ENCODE measurements at regions not wholly inside any gene's neighbourhood (a gene's known extent, or its start where the extent isn't known, plus 50 kb on each side); places are given as distances from the start of the nearest gene placed in this dataset.

GRCh38 chr11:121358760-121359159, 66.2 kb downstream of the SC5D start:
- H2AFZ ChIP-seq (ENCODE audit: low read depth, low read length) = no peak overlapping the region
- intact Hi-C loops (cut with micrococcal nuclease) (no loop called here), in situ Hi-C loops (cut with MboI) (no loop called here)
- H3K4me3 ChIP-seq = no peak overlapping the region
- no peak overlapping the region for H3K9ac ChIP-seq (ENCODE audit: insufficient read depth in 1 of 2, low read depth in 2 of 2, low read length in 2 of 2)
- no peak overlapping the region for H3K4me2 ChIP-seq (ENCODE audit: insufficient read depth, low read length)
- no peak for DNase-seq (ENCODE audit: extremely low read depth in 1 of 4, low spot score in 3 of 4)
- H3K9me1 ChIP-seq (ENCODE audit: control insufficient read depth, insufficient read depth, low read length) = no peaks in the 10 kb centered on the region
- ChIA-PET POLR2A (interaction anchor here (0.8 kb wide), 1 partner anchor 15 kb away, joined by 7 read pairs; no protein-coding TSS in a partner anchor), CTCF (ENCODE audit: low intra/inter-chr PET ratio) (no interaction called here)
- H3K79me2 ChIP-seq (ENCODE audit: control insufficient read depth, insufficient read depth, low read length) = no peaks in the 10 kb centered on the region
- no peaks in the 10 kb centered on the region; a peak in 1 of 5 replicates for H3K27me3 ChIP-seq (ENCODE audit: control insufficient read depth in 2 of 2, insufficient read depth in 2 of 2, low read length in 2 of 2)
- H3K9me3 ChIP-seq (replicated peaks; ENCODE audit: control insufficient read depth, insufficient read depth, low read depth, low read length) = no peaks in the 10 kb centered on the region
- no peaks in the 10 kb centered on the region for H3K36me3 ChIP-seq (ENCODE audit: control insufficient read depth, insufficient read depth, low read length)
- no peak for FAIRE-seq
- WGBS (ENCODE audit: insufficient coverage, low coverage, missing lambda C conversion rate) = 6% methylated on average over 1 of the region's 1 CpG
- no peak for ATAC-seq
- no peak overlapping the region for H3K27ac ChIP-seq (ENCODE audit: extremely low read depth, low read depth, low read length)
- TF ChIP-seq TBP (optimal IDR thresholded peaks at IDR 0.05; ENCODE audit: low read depth, low read length) (no peak), ZNF134 (CRISPR knock-in tag; conservative IDR thresholded peaks at IDR 0.05) (no peak), ARNT (IDR thresholded peaks at IDR 0.05) (no peak), ELK1 (CRISPR knock-in tag; IDR thresholded peaks at IDR 0.05) (no peak), ZNF146 (CRISPR knock-in tag; IDR thresholded peaks at IDR 0.05; ENCODE audit: unreplicated experiment) (no peak), MEF2D (tag; conservative IDR thresholded peaks at IDR 0.05; ENCODE audit: low read depth) (no peak), BRF2 (IDR thresholded peaks at IDR 0.05; ENCODE audit: borderline replicate concordance, insufficient read depth, insufficient read length) (no peak), BDP1 (IDR thresholded peaks at IDR 0.05; ENCODE audit: insufficient read depth, insufficient read length) (no peak), E2F1 (CRISPR knock-in tag; IDR thresholded peaks at IDR 0.05) (no peak), ZNF589 (CRISPR knock-in tag; IDR thresholded peaks at IDR 0.05; ENCODE audit: low read depth) (no peak), ZNF277 (CRISPR knock-in tag; IDR thresholded peaks at IDR 0.05; ENCODE audit: borderline replicate concordance) (no peak), ATF4 (CRISPR knock-in tag; IDR thresholded peaks at IDR 0.05) (no peak)
- no TSS peak for BruUV-seq (replicated peaks)
- no peaks in the 10 kb centered on the region for H3K4me1 ChIP-seq (replicated peaks in 1 of 2; ENCODE audit: control insufficient read depth in 2 of 2, insufficient read depth in 2 of 2, low read length in 2 of 2)
- H4K20me1 ChIP-seq (replicated peaks; ENCODE audit: control insufficient read depth, insufficient read depth, low read length) = no peaks in the 10 kb centered on the region

Data from K562 (cell line).